A204.1 (cell line): ENCODE measurements at regions not wholly inside any gene's neighbourhood (a gene's known extent, or its start where the extent isn't known, plus 50 kb on each side); places are given as distances from the start of the nearest gene placed in this dataset.

Experiments
- FAIRE-seq: peaks from 2 replicates; lab custom pipeline; 2012; peaks lifted over from hg19 to GRCh38; lab: Jason Lieb, UNC

GRCh38 chr1:69252696-69253095 lies 315.0 kb upstream of the LRRC7 start:
- FAIRE-seq = no peak

DNA sequence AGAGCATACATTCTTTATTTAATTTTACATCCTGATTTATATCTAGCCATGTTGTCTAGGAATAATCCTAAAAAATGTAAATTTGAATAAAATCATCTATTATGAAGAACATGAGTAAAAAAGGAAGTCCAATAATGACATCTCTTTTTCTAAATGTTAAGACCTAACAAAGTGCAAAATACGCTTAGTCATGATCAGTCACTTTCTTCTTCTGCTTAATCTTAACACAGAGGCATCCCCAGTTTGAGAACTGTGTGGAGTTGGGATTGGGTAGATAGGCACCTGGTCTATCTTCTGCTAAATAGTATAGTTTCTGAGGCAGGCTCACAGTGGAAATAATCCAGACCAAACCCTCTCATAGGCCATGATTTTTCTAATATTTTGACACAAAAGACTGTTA lies 311.7 kb upstream of the LRRC7 start:
- no peak for FAIRE-seq

DNA sequence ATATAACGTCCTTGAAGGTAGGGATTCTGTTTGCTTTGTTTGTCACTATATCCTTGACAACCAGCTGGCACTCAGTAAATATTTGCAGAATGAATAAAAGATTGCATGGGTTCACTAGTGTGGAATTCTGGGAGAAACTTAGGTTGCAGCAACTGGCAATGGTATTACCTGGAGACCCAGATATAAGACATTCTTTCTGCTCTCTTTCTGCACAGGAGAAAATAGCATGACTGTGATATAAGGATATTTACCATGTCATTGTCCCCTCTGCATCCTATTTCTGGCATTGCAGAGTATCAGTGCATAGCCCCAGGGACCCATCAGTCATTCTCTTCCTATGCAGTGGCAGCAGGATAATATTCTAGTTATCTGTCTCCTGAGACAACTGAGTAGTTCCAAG lies 308.9 kb upstream of the LRRC7 start:
- no peak for FAIRE-seq

DNA sequence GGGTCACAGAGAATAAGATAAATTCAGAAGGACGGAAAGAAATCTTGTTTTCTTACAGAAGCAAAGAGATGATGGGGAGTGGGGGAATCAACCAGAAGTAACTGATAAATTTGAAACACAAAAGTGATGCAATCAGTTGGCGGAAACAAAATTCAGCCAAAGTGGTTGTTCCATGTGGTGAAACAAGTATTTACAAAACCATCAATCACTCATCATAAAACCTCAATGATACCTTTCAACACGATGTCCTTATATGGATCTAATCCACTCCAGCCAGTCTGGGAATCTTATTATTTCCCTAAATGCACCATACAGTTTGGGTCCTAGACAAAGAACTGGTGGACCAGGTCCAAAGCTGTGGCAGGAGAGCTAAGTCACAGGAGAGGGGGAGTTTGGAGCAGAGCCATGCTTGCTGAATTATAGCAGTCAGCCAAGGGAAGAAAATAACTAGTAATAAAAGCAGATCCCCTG lies 303.8 kb upstream of the LRRC7 start:
- FAIRE-seq = no peak

- no peak for FAIRE-seq
Observed at GRCh38 chr1:69269491-69269890, 298.2 kb upstream of the LRRC7 start.

DNA sequence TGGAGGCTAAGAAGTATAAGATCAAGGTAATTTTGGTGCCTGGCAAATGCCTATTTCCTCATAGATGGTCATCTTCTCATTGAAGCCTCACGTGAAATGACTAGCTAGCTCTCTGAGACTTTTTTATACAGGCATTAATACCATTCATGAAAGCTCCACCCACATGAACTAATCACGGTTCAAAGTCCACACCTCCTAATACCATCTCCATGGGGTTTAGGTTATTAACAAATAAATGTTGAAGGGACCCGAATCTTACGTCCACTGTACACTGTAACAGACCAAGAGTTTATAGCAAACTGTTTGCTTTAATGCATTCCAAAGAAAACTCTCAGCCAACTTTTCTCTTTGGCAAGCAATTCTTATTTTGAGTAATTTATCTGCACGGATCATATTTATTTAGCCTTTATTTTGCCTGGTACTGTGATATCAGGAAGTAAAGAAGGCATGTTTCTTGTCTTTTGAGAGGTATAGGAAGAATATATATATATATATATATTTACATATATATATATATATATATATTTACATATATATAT lies 296.1 kb upstream of the LRRC7 start:
- no peak for FAIRE-seq

DNA sequence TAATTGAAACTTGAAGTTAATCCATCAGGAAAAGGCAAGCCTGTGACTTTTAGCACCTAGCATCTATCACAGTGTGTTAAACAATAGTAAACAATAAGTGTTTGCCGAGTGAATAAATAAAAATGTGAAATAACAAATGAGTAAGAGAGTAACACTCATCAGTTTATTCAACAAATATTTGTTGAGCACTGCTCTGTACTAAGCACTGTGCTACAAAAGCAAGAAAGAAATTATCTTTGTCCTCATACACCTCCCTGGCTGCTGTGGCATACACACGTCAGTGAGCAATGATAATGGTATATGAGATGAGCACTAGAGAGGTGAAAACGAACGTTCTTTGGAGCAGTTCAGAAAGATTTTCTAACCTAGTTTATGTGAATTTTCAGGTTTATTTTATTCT lies 295.0 kb upstream of the LRRC7 start:
- FAIRE-seq = no peak

- no peak for FAIRE-seq
Observed at GRCh38 chr1:69278923-69279322, 288.8 kb upstream of the LRRC7 start.

- no peak for FAIRE-seq
Observed at GRCh38 chr1:69283516-69283915, 284.2 kb upstream of the LRRC7 start.

DNA sequence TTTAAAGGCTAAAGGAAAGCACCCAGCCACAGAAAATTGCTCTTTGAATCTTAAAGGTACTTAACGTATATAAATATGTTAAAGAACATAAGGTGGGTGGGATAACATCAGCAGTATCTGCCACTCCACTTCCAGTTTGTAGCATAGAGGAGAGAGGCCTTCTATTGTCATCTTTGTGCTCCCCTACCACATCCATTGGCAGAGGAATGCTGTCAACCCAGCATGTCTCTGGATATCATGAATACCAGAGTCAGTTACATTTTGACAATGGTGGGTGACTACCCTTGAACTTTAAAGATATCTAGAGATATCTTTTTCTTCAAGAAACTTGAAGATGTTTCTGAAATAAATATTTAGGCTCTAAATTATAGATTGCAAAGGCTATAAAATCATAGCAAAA lies 283.2 kb upstream of the LRRC7 start:
- no peak for FAIRE-seq

GRCh38 chr1:69288416-69288815 lies 279.3 kb upstream of the LRRC7 start:
- no peak for FAIRE-seq

- no peak for FAIRE-seq
Observed at GRCh38 chr1:69290291-69290690, 277.4 kb upstream of the LRRC7 start.

DNA sequence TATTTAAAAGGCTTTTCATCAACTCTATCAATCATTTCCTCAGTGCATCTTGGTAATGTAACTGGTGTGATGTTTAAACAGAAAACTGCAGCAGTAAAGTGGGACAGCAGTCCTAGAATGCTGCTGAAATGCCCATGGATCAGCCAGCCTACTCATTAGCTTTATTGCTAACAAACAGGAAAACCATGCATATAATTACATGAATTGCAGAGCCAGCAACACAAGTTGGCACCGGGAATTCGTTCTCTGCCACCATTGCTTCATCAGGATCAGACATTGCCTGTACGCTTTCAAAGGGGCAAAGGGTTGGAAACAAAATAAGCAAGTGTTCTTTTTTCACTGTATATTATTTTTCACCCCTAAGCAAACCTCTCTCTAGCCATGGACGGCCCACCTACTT lies 276.2 kb upstream of the LRRC7 start:
- FAIRE-seq = no peak

- FAIRE-seq = no peak
Observed at GRCh38 chr1:69292833-69293232, 274.9 kb upstream of the LRRC7 start.

GRCh38 chr1:69294171-69294570 lies 273.6 kb upstream of the LRRC7 start:
- FAIRE-seq = no peak

DNA sequence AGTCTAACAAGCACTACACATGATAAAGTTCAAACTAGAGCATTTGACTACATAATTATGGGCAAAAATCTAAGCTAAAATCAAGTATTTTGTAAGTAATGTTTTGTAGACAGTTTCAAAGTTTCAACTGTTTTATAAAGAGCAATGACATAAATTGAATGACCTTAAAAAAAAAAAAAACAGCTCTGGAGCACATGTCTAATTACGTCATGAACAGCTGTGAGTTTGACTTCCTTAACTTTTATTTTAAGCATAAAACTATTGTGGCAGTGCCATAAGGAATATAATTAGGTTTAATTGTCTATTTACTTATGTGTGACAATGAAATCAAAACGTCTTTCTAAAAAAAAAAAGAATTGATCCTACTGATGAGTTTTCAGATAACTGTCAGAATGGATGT lies 272.5 kb upstream of the LRRC7 start:
- FAIRE-seq = no peak

GRCh38 chr1:69305621-69306020 lies 262.1 kb upstream of the LRRC7 start:
- FAIRE-seq = no peak

GRCh38 chr1:69312055-69312732 lies 255.5 kb upstream of the LRRC7 start:
- no peak for FAIRE-seq

DNA sequence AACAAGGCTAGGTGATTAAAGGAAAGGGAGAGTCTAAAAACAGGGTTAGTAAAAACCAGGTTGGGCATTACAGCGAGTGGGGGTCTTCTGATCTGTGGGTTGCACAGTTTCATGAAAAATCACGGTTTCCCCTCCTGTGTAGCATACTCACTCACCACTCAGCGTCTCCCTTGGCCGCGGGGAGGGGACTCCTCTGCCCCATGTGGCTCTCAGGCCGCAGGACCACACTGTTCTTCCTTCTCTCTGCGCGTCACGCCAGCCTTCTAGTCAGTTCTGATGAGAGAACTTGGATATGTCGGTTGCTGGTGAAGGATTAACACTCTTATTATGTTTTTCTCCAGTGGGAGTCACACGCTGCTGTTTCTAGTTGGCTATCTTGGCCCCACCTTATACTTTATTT lies 254.6 kb upstream of the LRRC7 start:
- no peak for FAIRE-seq

DNA sequence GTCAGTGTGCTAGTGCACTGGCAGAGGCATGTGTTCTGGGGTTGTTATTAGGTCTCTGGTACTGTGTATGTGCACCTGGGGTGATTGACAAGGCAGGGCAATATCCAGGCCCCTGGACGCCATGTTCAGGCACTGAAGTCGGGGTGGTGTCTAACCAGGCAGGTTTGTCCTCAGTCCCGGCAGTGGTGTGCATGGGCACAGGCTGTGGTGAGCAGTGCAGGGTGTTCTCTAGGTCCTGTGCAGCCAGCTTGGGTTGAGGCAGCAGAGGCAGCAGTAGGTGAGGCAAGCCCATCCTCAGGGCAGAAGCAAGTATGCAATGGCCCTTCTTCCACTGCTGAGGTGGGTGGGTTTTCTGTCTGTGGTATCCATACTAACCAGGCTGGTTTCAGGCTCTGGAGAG lies 252.3 kb upstream of the LRRC7 start:
- no peak for FAIRE-seq

GRCh38 chr1:69315823-69316222 lies 251.9 kb upstream of the LRRC7 start:
- no peak for FAIRE-seq

- FAIRE-seq = no peak
Observed at GRCh38 chr1:69319287-69319686, 248.4 kb upstream of the LRRC7 start.

DNA sequence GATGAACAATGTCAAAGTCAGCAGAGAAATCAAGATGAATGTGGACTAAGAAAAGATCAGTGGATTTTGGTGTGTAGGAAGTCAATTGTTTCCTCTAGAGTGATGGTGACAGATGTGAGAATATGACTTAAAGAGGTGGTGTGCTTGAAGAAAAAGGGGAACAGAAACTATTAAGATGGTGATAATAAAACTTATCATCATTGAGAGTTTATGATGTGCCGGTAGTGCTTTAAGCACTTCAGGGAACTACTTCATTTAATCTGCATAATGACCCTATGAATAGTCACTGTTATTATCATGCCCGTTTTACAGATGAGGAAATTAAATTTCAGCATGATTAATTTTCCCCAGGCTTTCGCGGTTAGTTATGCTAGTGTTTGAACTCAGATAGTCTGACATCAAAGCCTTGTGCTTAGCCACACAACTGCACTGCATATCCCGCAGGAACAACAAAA lies 246.9 kb upstream of the LRRC7 start:
- no peak for FAIRE-seq

- no peak for FAIRE-seq
Observed at GRCh38 chr1:69321311-69321710, 246.4 kb upstream of the LRRC7 start.
